ENCODE measurements at regions not wholly inside any gene's neighbourhood (a gene's known extent, or its start where the extent isn't known, plus 50 kb on each side); places are given as distances from the start of the nearest gene placed in this dataset.

DNA sequence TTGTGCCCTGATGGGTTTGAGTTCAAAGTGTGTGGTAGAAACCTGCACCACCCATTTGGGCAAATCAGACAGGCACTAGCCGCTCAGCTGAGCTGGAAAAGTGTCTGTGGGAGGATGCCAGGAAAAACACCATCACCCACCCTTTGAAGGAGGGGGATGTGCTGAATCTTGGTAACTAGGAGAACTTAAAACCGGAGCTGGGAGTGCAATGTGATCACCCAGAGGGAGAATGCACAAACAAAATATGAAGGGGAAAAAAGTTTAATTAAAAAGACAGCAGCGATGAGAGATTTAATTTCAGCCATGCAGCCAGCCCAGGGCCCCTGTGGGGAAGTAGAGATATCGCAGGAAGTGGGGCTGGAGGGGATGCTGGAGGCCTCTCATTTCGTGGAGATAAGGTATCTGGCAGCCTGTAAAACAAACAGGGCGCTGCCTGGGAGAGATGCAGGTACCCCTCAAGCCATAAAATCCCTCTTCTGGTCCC is 86.8 kb upstream of the BCAR3 start:
- no peak overlapping the region for H3K27ac Mint-ChIP-seq
- no peaks in the 10 kb centered on the region for H3K9me3 Mint-ChIP-seq
- ChIA-PET POLR2A (no interaction called here), CTCF (interaction anchor here (0.6 to 1.1 kb wide), 2 partner anchors 18 to 82 kb away, joined by 5 read pairs; no protein-coding TSS in a partner anchor)
- H3K27me3 Mint-ChIP-seq (ENCODE audit: low read depth): no peaks in the 10 kb centered on the region
- H3K4me1 Mint-ChIP-seq: peaks cover 32% of the 10 kb centered on the region
- TF ChIP-seq SMAD4 (CRISPR knock-in tag; IDR thresholded peaks at IDR 0.05) (no peak), FOXP1 (CRISPR knock-in tag; IDR thresholded peaks at IDR 0.05; ENCODE audit: borderline replicate concordance) (no peak), TEAD4 (CRISPR knock-in tag; IDR thresholded peaks at IDR 0.05) (no peak), GRHL2 (CRISPR knock-in tag; IDR thresholded peaks at IDR 0.05; ENCODE audit: insufficient replicate concordance, severe bottlenecking) (no peak), ZNF263 (CRISPR knock-in tag; IDR thresholded peaks at IDR 0.05; ENCODE audit: low read depth) (no peak), ZNF232 (CRISPR knock-in tag; IDR thresholded peaks at IDR 0.05) (no peak)
- TF ChIP-seq, protein P1, sequence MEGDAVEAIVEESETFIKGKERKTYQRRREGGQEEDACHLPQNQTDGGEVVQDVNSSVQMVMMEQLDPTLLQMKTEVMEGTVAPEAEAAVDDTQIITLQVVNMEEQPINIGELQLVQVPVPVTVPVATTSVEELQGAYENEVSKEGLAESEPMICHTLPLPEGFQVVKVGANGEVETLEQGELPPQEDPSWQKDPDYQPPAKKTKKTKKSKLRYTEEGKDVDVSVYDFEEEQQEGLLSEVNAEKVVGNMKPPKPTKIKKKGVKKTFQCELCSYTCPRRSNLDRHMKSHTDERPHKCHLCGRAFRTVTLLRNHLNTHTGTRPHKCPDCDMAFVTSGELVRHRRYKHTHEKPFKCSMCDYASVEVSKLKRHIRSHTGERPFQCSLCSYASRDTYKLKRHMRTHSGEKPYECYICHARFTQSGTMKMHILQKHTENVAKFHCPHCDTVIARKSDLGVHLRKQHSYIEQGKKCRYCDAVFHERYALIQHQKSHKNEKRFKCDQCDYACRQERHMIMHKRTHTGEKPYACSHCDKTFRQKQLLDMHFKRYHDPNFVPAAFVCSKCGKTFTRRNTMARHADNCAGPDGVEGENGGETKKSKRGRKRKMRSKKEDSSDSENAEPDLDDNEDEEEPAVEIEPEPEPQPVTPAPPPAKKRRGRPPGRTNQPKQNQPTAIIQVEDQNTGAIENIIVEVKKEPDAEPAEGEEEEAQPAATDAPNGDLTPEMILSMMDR (IDR thresholded peaks at IDR 0.05): no peak
- TF ChIP-seq, protein P2, sequence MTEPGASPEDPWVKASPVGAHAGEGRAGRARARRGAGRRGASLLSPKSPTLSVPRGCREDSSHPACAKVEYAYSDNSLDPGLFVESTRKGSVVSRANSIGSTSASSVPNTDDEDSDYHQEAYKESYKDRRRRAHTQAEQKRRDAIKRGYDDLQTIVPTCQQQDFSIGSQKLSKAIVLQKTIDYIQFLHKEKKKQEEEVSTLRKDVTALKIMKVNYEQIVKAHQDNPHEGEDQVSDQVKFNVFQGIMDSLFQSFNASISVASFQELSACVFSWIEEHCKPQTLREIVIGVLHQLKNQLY (CRISPR knock-in tag; IDR thresholded peaks at IDR 0.05): no peak
- TF ChIP-seq, protein P3, sequence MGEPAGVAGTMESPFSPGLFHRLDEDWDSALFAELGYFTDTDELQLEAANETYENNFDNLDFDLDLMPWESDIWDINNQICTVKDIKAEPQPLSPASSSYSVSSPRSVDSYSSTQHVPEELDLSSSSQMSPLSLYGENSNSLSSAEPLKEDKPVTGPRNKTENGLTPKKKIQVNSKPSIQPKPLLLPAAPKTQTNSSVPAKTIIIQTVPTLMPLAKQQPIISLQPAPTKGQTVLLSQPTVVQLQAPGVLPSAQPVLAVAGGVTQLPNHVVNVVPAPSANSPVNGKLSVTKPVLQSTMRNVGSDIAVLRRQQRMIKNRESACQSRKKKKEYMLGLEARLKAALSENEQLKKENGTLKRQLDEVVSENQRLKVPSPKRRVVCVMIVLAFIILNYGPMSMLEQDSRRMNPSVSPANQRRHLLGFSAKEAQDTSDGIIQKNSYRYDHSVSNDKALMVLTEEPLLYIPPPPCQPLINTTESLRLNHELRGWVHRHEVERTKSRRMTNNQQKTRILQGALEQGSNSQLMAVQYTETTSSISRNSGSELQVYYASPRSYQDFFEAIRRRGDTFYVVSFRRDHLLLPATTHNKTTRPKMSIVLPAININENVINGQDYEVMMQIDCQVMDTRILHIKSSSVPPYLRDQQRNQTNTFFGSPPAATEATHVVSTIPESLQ (CRISPR knock-in tag; IDR thresholded peaks at IDR 0.05): no peak
- DNase-seq (ENCODE audit: low spot score) (no peak), ATAC-seq (peak; percentile 58)
- no peak overlapping the region; the same call in 1 of the 2 replicates for H3K4me3 Mint-ChIP-seq
- no peaks in the 10 kb centered on the region for H3K36me3 Mint-ChIP-seq

DNA sequence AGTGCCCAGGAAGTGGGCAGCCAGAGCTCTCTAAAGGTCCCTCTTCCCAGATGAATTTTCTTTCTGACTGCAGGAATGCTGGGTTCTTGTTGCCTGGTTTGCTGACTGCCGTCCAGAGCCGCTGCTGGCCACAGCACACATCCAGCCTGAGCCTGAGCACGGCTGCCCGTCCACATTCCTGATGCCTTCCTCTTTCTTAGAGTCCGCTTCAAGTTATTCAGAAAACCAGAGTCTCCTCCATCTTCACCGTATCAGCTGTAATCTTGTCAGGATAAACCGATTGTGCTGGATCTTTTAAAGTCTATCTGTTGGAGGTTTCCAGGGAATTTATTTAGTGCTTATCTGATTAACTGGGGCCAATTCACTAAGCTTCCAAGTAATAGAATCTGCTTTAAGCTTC is 84.8 kb upstream of the BCAR3 start:
- 0 out of 2 replicates have a peak, but pooled peaks cover 6% of the 10 kb centered on the region for H3K9me3 Mint-ChIP-seq
- ATAC-seq: no peak
- DNase-seq (ENCODE audit: low spot score): no peak
- H3K36me3 Mint-ChIP-seq: no peaks in the 10 kb centered on the region
- H3K27me3 Mint-ChIP-seq (ENCODE audit: low read depth): no peaks in the 10 kb centered on the region
- TF ChIP-seq, protein P4, sequence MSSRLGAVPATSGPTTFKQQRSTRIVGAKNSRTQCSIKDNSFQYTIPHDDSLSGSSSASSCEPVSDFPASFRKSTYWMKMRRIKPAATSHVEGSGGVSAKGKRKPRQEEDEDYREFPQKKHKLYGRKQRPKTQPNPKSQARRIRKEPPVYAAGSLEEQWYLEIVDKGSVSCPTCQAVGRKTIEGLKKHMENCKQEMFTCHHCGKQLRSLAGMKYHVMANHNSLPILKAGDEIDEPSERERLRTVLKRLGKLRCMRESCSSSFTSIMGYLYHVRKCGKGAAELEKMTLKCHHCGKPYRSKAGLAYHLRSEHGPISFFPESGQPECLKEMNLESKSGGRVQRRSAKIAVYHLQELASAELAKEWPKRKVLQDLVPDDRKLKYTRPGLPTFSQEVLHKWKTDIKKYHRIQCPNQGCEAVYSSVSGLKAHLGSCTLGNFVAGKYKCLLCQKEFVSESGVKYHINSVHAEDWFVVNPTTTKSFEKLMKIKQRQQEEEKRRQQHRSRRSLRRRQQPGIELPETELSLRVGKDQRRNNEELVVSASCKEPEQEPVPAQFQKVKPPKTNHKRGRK (CRISPR knock-in tag; IDR thresholded peaks at IDR 0.05; ENCODE audit: borderline replicate concordance): no peak
- TF ChIP-seq JUN (CRISPR knock-in tag; IDR thresholded peaks at IDR 0.05) (no peak), FOXK1 (CRISPR knock-in tag; IDR thresholded peaks at IDR 0.05) (no peak)
- TF ChIP-seq, protein P5, sequence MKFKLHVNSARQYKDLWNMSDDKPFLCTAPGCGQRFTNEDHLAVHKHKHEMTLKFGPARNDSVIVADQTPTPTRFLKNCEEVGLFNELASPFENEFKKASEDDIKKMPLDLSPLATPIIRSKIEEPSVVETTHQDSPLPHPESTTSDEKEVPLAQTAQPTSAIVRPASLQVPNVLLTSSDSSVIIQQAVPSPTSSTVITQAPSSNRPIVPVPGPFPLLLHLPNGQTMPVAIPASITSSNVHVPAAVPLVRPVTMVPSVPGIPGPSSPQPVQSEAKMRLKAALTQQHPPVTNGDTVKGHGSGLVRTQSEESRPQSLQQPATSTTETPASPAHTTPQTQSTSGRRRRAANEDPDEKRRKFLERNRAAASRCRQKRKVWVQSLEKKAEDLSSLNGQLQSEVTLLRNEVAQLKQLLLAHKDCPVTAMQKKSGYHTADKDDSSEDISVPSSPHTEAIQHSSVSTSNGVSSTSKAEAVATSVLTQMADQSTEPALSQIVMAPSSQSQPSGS (CRISPR knock-in tag; IDR thresholded peaks at IDR 0.05; ENCODE audit: borderline replicate concordance, low read depth): no peak
- no peak overlapping the region for H3K4me3 Mint-ChIP-seq
- ChIA-PET CTCF (interaction anchor here (1.4 kb wide), 1 partner anchor 48 kb away, joined by 6 read pairs; no protein-coding TSS in a partner anchor), POLR2A (interaction anchor here (0.7 kb wide), 1 partner anchor 98 kb away, joined by 4 read pairs; no protein-coding TSS in a partner anchor)
- H3K27ac Mint-ChIP-seq: no peak overlapping the region
- H3K4me1 Mint-ChIP-seq: peaks cover 32% of the 10 kb centered on the region

DNA sequence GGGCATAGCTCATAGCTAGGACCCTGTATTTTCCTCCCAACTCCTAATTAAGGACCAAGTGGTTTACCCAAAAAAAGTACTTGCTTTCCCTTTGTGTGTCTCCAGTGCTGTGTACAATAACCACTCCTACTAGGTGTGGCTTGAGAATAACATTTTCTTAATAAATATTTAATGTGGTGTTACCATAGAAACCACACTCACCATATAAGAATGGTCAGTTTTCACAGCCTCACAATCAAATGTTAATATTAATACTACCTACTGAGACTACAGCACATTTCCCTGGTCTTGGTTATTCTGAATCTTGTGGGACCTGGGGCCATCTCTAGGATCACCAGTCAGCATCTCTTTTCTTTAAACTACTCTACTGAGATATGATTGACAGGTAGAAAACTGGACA is 83.5 kb upstream of the BCAR3 start:
- POLR2A ChIA-PET: no interaction called here
- ATAC-seq: no peak
- no peak for DNase-seq (ENCODE audit: low spot score)
- CTCF ChIA-PET: no interaction called here
- no peaks in the 10 kb centered on the region for H3K36me3 Mint-ChIP-seq
- no peak overlapping the region for H3K27ac Mint-ChIP-seq
- no peak overlapping the region for H3K4me3 Mint-ChIP-seq
- H3K27me3 Mint-ChIP-seq (ENCODE audit: low read depth): no peaks in the 10 kb centered on the region
- peaks cover 31% of the 10 kb centered on the region for H3K4me1 Mint-ChIP-seq
- H3K9me3 Mint-ChIP-seq: peaks cover 14% of the 10 kb centered on the region
- TF ChIP-seq JAZF1 (CRISPR knock-in tag; IDR thresholded peaks at IDR 0.05) (no peak), ZNF423 (CRISPR knock-in tag; IDR thresholded peaks at IDR 0.05) (no peak), CREB1 (CRISPR knock-in tag; IDR thresholded peaks at IDR 0.05) (no peak), FOXK1 (CRISPR knock-in tag; IDR thresholded peaks at IDR 0.05) (no peak), FOXP1 (CRISPR knock-in tag; IDR thresholded peaks at IDR 0.05; ENCODE audit: borderline replicate concordance) (no peak), ZNF232 (CRISPR knock-in tag; IDR thresholded peaks at IDR 0.05) (no peak), NFATC4 (CRISPR knock-in tag; IDR thresholded peaks at IDR 0.05) (no peak), ZNF138 (CRISPR knock-in tag; conservative IDR thresholded peaks at IDR 0.05) (no peak), SMAD3 (CRISPR knock-in tag; IDR thresholded peaks at IDR 0.05; ENCODE audit: borderline replicate concordance) (no peak)
- TF ChIP-seq, protein P6, sequence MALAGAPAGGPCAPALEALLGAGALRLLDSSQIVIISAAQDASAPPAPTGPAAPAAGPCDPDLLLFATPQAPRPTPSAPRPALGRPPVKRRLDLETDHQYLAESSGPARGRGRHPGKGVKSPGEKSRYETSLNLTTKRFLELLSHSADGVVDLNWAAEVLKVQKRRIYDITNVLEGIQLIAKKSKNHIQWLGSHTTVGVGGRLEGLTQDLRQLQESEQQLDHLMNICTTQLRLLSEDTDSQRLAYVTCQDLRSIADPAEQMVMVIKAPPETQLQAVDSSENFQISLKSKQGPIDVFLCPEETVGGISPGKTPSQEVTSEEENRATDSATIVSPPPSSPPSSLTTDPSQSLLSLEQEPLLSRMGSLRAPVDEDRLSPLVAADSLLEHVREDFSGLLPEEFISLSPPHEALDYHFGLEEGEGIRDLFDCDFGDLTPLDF (CRISPR knock-in tag; IDR thresholded peaks at IDR 0.05): no peak
- TF ChIP-seq, protein P2 (CRISPR knock-in tag; IDR thresholded peaks at IDR 0.05): no peak
- TF ChIP-seq, protein P7, sequence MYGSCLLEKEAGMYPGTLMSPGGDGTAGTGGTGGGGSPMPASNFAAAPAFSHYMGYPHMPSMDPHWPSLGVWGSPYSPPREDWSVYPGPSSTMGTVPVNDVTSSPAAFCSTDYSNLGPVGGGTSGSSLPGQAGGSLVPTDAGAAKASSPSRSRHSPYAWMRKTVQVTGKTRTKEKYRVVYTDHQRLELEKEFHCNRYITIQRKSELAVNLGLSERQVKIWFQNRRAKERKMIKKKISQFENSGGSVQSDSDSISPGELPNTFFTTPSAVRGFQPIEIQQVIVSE (CRISPR knock-in tag; IDR thresholded peaks at IDR 0.05; ENCODE audit: borderline replicate concordance): no peak

Measured in WTC11 (cell line).